ENCODE measurements at regions not wholly inside any gene's neighbourhood (a gene's known extent, or its start where the extent isn't known, plus 50 kb on each side); places are given as distances from the start of the nearest gene placed in this dataset.

- Histone ChIP-seq H3K79me2 (ENCODE audit: control insufficient read depth, insufficient read depth, low read length) (no peaks in the 10 kb centered on the region), H3K4me3 (ENCODE audit: control insufficient read depth in 2 of 3, extremely low read depth in 1 of 3, insufficient read depth in 2 of 3, low read depth in 1 of 3, low read length in 3 of 3) (no peak overlapping the region), H3K9me1 (ENCODE audit: control insufficient read depth, extremely low read depth, insufficient read depth, low read length) (no peaks in the 10 kb centered on the region), H3K9me3 (ENCODE audit: control insufficient read depth, low read depth, low read length) (no peaks in the 10 kb centered on the region), H3K4me2 (ENCODE audit: control insufficient read depth, extremely low read depth, insufficient read depth, low read depth, low read length) (no peak overlapping the region), H4K20me1 (ENCODE audit: control insufficient read depth, extremely low read depth, insufficient read depth, low read length) (no peaks in the 10 kb centered on the region), H3K27me3 (ENCODE audit: control insufficient read depth, extremely low read depth, insufficient read depth, low read length) (no peaks in the 10 kb centered on the region), H3K36me3 (ENCODE audit: control insufficient read depth in 2 of 2, extremely low read depth in 1 of 2, insufficient read depth in 2 of 2, low read length in 2 of 2) (no peaks in the 10 kb centered on the region), H3K9ac (ENCODE audit: control insufficient read depth, extremely low read depth, insufficient read depth, low read length) (no peak overlapping the region), H3K27ac (ENCODE audit: control insufficient read depth, insufficient read depth, low read length) (no peak overlapping the region), H2AFZ (ENCODE audit: control insufficient read depth, low read length) (no peak overlapping the region), H3K4me1 (ENCODE audit: control insufficient read depth, extremely low read depth, insufficient read depth, low read length) (peaks cover 35% of the 10 kb centered on the region)
- dilution Hi-C loops (cut with MboI; ENCODE audit: extremely low pct_ligation_motif_present, low sequenced_read_pairs), result no loop called here
- DNase-seq (ENCODE audit: low read depth, low spot score) (no peak), FAIRE-seq (no peak)
- TF ChIP-seq CTCF (optimal IDR thresholded peaks at IDR 0.05 in 1 of 3, IDR thresholded peaks at IDR 0.05 in 1 of 3, conservative IDR thresholded peaks at IDR 0.05 in 1 of 3; ENCODE audit: extremely low read depth in 1 of 3, insufficient read depth in 2 of 3, low read length in 3 of 3) (no peak), EZH2 (IDR thresholded peaks at IDR 0.05; ENCODE audit: low read length) (no peak)
Observed at GRCh38 chrX:109843963-109844751, 111.1 kb upstream of the ACSL4 start.

- Histone ChIP-seq H3K36me3 (ENCODE audit: control insufficient read depth in 2 of 2, extremely low read depth in 1 of 2, insufficient read depth in 2 of 2, low read length in 2 of 2) (no peaks in the 10 kb centered on the region), H3K4me1 (ENCODE audit: control insufficient read depth, extremely low read depth, insufficient read depth, low read length) (peaks cover 29% of the 10 kb centered on the region), H3K9me1 (ENCODE audit: control insufficient read depth, extremely low read depth, insufficient read depth, low read length) (no peaks in the 10 kb centered on the region), H3K27me3 (ENCODE audit: control insufficient read depth, extremely low read depth, insufficient read depth, low read length) (no peaks in the 10 kb centered on the region), H2AFZ (ENCODE audit: control insufficient read depth, low read length) (no peak overlapping the region), H3K27ac (ENCODE audit: control insufficient read depth, insufficient read depth, low read length) (no peak overlapping the region), H3K4me3 (ENCODE audit: control insufficient read depth in 2 of 3, extremely low read depth in 1 of 3, insufficient read depth in 2 of 3, low read depth in 1 of 3, low read length in 3 of 3) (no peak overlapping the region), H4K20me1 (ENCODE audit: control insufficient read depth, extremely low read depth, insufficient read depth, low read length) (no peaks in the 10 kb centered on the region), H3K9me3 (ENCODE audit: control insufficient read depth, low read depth, low read length) (no peaks in the 10 kb centered on the region), H3K79me2 (ENCODE audit: control insufficient read depth, insufficient read depth, low read length) (no peaks in the 10 kb centered on the region), H3K9ac (ENCODE audit: control insufficient read depth, extremely low read depth, insufficient read depth, low read length) (no peak overlapping the region), H3K4me2 (ENCODE audit: control insufficient read depth, extremely low read depth, insufficient read depth, low read depth, low read length) (no peak overlapping the region)
- FAIRE-seq (no peak), DNase-seq (ENCODE audit: low read depth, low spot score) (no peak)
- no peak for TF ChIP-seq EZH2 (IDR thresholded peaks at IDR 0.05; ENCODE audit: low read length)
- TF ChIP-seq CTCF (optimal IDR thresholded peaks at IDR 0.05 in 1 of 3, IDR thresholded peaks at IDR 0.05 in 1 of 3, conservative IDR thresholded peaks at IDR 0.05 in 1 of 3; ENCODE audit: extremely low read depth in 1 of 3, insufficient read depth in 2 of 3, low read length in 3 of 3), result no peak
- dilution Hi-C loops (cut with MboI; ENCODE audit: extremely low pct_ligation_motif_present, low sequenced_read_pairs), result no loop called here
Observed at GRCh38 chrX:109844986-109845385, 111.9 kb upstream of the ACSL4 start.

All from keratinocyte (primary cell).